ENCODE measurements at regions not wholly inside any gene's neighbourhood (a gene's known extent, or its start where the extent isn't known, plus 50 kb on each side); places are given as distances from the start of the nearest gene placed in this dataset.

GRCh38 chr17:5931616-5932015 is 138.6 kb upstream of the WSCD1 start:
- DNase-seq: no peak
- Histone ChIP-seq H3K27me3 (replicated peaks) (no peaks in the 10 kb centered on the region), H3K4me3 (ENCODE audit: low read depth, low read length) (no peak overlapping the region), H3K36me3 (replicated peaks) (no peaks in the 10 kb centered on the region), H3K27ac (no peak overlapping the region)
- TF ChIP-seq CTCF (IDR thresholded peaks at IDR 0.05; ENCODE audit: low read depth, low read length, missing control alignments): no peak
- in situ Hi-C loops (cut with HindIII; ENCODE audit: low pct_ligation_motif_present, low sequenced_read_pairs): no loop called here

GRCh38 chr17:5933430-5933829 is 136.7 kb upstream of the WSCD1 start:
- no peak for TF ChIP-seq CTCF (IDR thresholded peaks at IDR 0.05; ENCODE audit: low read depth, low read length, missing control alignments)
- in situ Hi-C loops (cut with HindIII; ENCODE audit: low pct_ligation_motif_present, low sequenced_read_pairs): no loop called here
- Histone ChIP-seq H3K4me3 (ENCODE audit: low read depth, low read length) (no peak overlapping the region), H3K27ac (no peak overlapping the region), H3K36me3 (replicated peaks) (no peaks in the 10 kb centered on the region), H3K27me3 (replicated peaks) (no peaks in the 10 kb centered on the region)
- DNase-seq: no peak

GRCh38 chr17:5941258-5941657 is 128.9 kb upstream of the WSCD1 start:
- TF ChIP-seq CTCF (IDR thresholded peaks at IDR 0.05; ENCODE audit: low read depth, low read length, missing control alignments): no peak
- H3K27ac ChIP-seq: no peak overlapping the region
- no peaks in the 10 kb centered on the region for H3K27me3 ChIP-seq (replicated peaks)
- H3K36me3 ChIP-seq (replicated peaks): no peaks in the 10 kb centered on the region
- no peak overlapping the region for H3K4me3 ChIP-seq (ENCODE audit: low read depth, low read length)
- in situ Hi-C loops (cut with HindIII; ENCODE audit: low pct_ligation_motif_present, low sequenced_read_pairs): no loop called here
- no peak for DNase-seq

GRCh38 chr17:5942687-5943086 is 127.5 kb upstream of the WSCD1 start:
- H3K36me3 ChIP-seq (replicated peaks): no peaks in the 10 kb centered on the region
- no peaks in the 10 kb centered on the region for H3K27me3 ChIP-seq (replicated peaks)
- no peak overlapping the region for H3K27ac ChIP-seq
- no peak overlapping the region for H3K4me3 ChIP-seq (ENCODE audit: low read depth, low read length)
- in situ Hi-C loops (cut with HindIII; ENCODE audit: low pct_ligation_motif_present, low sequenced_read_pairs): no loop called here
- TF ChIP-seq CTCF (IDR thresholded peaks at IDR 0.05; ENCODE audit: low read depth, low read length, missing control alignments): no peak
- no peak for DNase-seq

GRCh38 chr17:5943232-5943631 is 126.9 kb upstream of the WSCD1 start:
- TF ChIP-seq CTCF (IDR thresholded peaks at IDR 0.05; ENCODE audit: low read depth, low read length, missing control alignments): no peak
- Histone ChIP-seq H3K36me3 (replicated peaks) (no peaks in the 10 kb centered on the region), H3K4me3 (ENCODE audit: low read depth, low read length) (no peak overlapping the region), H3K27ac (no peak overlapping the region), H3K27me3 (replicated peaks) (no peaks in the 10 kb centered on the region)
- in situ Hi-C loops (cut with HindIII; ENCODE audit: low pct_ligation_motif_present, low sequenced_read_pairs): no loop called here
- DNase-seq: no peak

GRCh38 chr17:5943982-5944381 is 126.2 kb upstream of the WSCD1 start:
- Histone ChIP-seq H3K27me3 (replicated peaks) (no peaks in the 10 kb centered on the region), H3K36me3 (replicated peaks) (no peaks in the 10 kb centered on the region), H3K4me3 (ENCODE audit: low read depth, low read length) (no peak overlapping the region), H3K27ac (no peak overlapping the region)
- DNase-seq: no peak
- in situ Hi-C loops (cut with HindIII; ENCODE audit: low pct_ligation_motif_present, low sequenced_read_pairs): no loop called here
- TF ChIP-seq CTCF (IDR thresholded peaks at IDR 0.05; ENCODE audit: low read depth, low read length, missing control alignments): no peak
